GM11168 (cell line): ENCODE measurements at regions not wholly inside any gene's neighbourhood (a gene's known extent, or its start where the extent isn't known, plus 50 kb on each side); places are given as distances from the start of the nearest gene placed in this dataset.
"Not testable (repeated sequence)": the region's sequence is repeated elsewhere in the genome, so short reads cannot be mapped to it uniquely, and the experiment has no call there.

Source experiments
- in situ Hi-C: fragments of 300-500 bp; cut with MboI; formaldehyde crosslinking; loops from one replicate; pipeline ENCODE4 v1.12.0; 2022; ENCODE audit warnings: low sequenced_read_pairs; ENCODE audit not compliant: unreplicated experiment

DNA sequence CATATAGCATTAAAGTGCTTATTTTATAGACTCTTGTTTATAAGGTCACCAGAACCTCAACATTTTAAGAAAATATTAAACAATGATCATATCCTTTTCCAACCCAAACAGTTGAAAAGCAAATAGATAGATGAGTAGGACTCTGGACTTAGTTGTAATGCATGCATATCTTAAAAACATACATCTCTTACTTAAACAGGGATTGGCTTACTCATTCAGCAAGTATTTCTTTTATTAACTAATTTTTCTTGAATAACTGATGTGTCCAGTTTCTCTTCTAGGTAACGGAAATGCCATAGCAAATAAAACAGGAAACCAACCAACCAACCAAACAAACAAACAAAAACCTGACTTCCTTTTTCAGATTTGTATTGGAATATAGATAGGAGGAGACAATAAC lies 70.9 kb upstream of the NBPF4 start:
- in situ Hi-C loops = no loop called here

DNA sequence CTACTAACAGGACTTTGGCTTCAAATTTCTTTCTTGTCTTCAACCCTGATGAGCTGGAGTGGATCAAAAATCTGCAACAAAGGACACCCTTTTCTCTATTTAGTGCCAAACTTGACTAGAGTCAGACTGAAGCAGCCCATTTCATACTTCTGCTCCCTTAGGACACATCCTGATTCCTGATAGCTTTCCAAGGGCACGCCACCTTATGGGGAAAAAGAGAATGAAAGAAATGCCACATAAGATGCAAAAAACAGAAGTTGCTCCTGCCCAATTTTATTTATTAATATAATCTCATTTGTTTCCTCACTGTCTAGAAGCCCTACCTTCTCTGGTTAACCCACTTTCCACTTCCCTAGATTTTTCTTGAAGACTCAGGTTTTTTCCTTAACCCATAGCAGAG lies 72.7 kb upstream of the NBPF4 start:
- in situ Hi-C loops = no loop called here

DNA sequence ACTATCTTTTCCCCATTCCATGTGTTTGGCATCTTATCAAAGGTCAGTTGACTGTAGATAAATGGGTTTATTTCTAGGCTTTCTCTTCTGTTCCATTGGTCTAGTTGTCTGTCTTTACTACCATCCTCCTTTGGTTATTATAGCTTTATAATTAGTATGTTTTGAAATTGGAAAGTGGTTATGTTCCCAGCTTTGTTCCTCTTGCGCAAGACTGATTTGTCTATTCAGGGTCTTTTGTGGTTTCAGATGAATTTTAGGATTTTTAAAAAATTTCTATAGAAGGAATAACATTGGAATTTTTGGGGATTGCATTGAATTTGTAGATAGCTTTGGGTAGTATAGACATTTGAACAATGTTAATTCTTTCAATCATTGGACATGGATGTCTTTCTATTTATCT lies 77.0 kb upstream of the NBPF4 start:
- in situ Hi-C loops = no loop called here

- in situ Hi-C loops = not testable (repeated sequence)
Measured at GRCh38 chr1:108325338-108325737, 81.5 kb upstream of the NBPF4 start.

GRCh38 chr1:108327534-108328466 lies 83.9 kb upstream of the NBPF4 start:
- in situ Hi-C loops = no loop called here

- in situ Hi-C loops = no loop called here
Measured at GRCh38 chr1:108345776-108346531, 102.1 kb upstream of the NBPF4 start.

- in situ Hi-C loops = loop anchor here (25.0 kb wide), 1 partner anchor 129 kb away; no protein-coding TSS in a partner anchor
Measured at GRCh38 chr1:108357802-108358201, 92.3 kb upstream of the NBPF6 start.

GRCh38 chr1:108380059-108380832 lies 69.9 kb upstream of the NBPF6 start:
- in situ Hi-C loops = not testable (repeated sequence)
